Panc1 (cell line): ENCODE measurements at regions not wholly inside any gene's neighbourhood (a gene's known extent, or its start where the extent isn't known, plus 50 kb on each side); places are given as distances from the start of the nearest gene placed in this dataset.

Experiments used
- ATAC-seq: fragments of 200-7000 bp; cut with Tn5 transposase; 2 replicates; pipeline ENCODE4 v1.9.1; 2020; ENCODE audit warnings: mild to moderate bottlenecking, moderate library complexity
- BruUV-seq: library from RNA; stranded (reverse); fragments of 400-500 nt; replicated peaks from 2 replicates; lab custom pipeline; 2021; lab: Mats Ljungman, UMichigan
- CTCF ChIA-PET: fragments of 300-600 bp; sonication (Branson Sonifier 250); formaldehyde crosslinking; loops from one replicate; lab custom pipeline; 2022; ENCODE audit warnings: antibody characterized with exemption; lab: Charles Lee
- POLR2A ChIA-PET: fragments of 300-600 bp; sonication (Branson Sonifier 250); formaldehyde crosslinking; loops from one replicate; lab custom pipeline; 2022; ENCODE audit warnings: antibody characterized with exemption; lab: Charles Lee
- DNase-seq: peaks from one replicate; pipeline ENCODE4 v3.0.0-alpha.2; 2010; ENCODE audit warnings: low read depth, low spot score
- H3K27ac ChIP-seq: 2 replicates; pipeline ENCODE4 v1.5.1; 2011; ENCODE audit warnings: mild to moderate bottlenecking, low read length, inconsistent platforms
- H3K27me3 ChIP-seq: fragments of 200-500 bp; sonication (Bioruptor generic); 2 replicates; pipeline ENCODE4 v1.6.0; 2014; ENCODE audit warnings: low read length, inconsistent platforms; ENCODE audit not compliant: control insufficient read depth, insufficient read depth
- H3K36me3 ChIP-seq: fragments of 200-500 bp; sonication (Bioruptor generic); 2 replicates; pipeline ENCODE4 v1.5.1; 2014; ENCODE audit warnings: inconsistent platforms, mild to moderate bottlenecking, low read length, moderate library complexity; ENCODE audit not compliant: control insufficient read depth, insufficient read depth
- H3K4me1 ChIP-seq: 2 replicates; pipeline ENCODE4 v1.5.1; 2011; ENCODE audit warnings: inconsistent platforms, mild to moderate bottlenecking, low read length, moderate library complexity; ENCODE audit not compliant: control insufficient read depth, insufficient read depth
- H3K4me3 ChIP-seq, 2 experiments: 2 replicates each; pipeline ENCODE4 v1.5.1; 2011 to 2012; ENCODE audit warnings: low read depth in 2 of 2, low read length in 2 of 2, mild to moderate bottlenecking in 2 of 2, inconsistent platforms in 1 of 2, moderate library complexity in 1 of 2
- H3K9me3 ChIP-seq: fragments of 200-500 bp; sonication (Bioruptor generic); 2 replicates; pipeline ENCODE4 v1.5.1; 2014; ENCODE audit warnings: low read depth, mild to moderate bottlenecking, inconsistent platforms, low read length, moderate library complexity; ENCODE audit not compliant: control insufficient read depth, insufficient read depth
- CTCF ChIP-seq: fragments of 450-650 bp; IDR thresholded peaks from 2 replicates; pipeline ENCODE4 v1.5.1; 2017; ENCODE audit warnings: mild to moderate bottlenecking
- POLR2AphosphoS5 ChIP-seq: IDR thresholded peaks from 2 replicates; pipeline ENCODE4 v1.6.1; 2012; ENCODE audit warnings: mild to moderate bottlenecking, low read depth, low read length, moderate library complexity
- REST ChIP-seq, 2 experiments: IDR thresholded peaks; 2 replicates each; pipeline ENCODE4 v1.6.1; 2011 to 2012; ENCODE audit warnings: low read depth in 2 of 2, control low read depth in 1 of 2, low read length in 1 of 2, mild to moderate bottlenecking in 1 of 2, moderate library complexity in 1 of 2; ENCODE audit not compliant: insufficient read depth in 1 of 2
- SIN3A ChIP-seq: IDR thresholded peaks from 2 replicates; pipeline ENCODE4 v1.6.1; 2012; ENCODE audit warnings: low read depth, mild to moderate bottlenecking, low read length, moderate library complexity, borderline replicate concordance; ENCODE audit not compliant: insufficient read depth
- TCF7L2 ChIP-seq: IDR thresholded peaks from 2 replicates; pipeline ENCODE4 v1.6.1; 2011; ENCODE audit warnings: mild to moderate bottlenecking, low read depth, low read length, inconsistent platforms
- in situ Hi-C: cut with HindIII; loops from 2 replicates; pipeline ENCODE4 v1.10.0; 2016; ENCODE audit warnings: low sequenced_read_pairs, low pct_unique_long_range_greater_than_20kb
- intact Hi-C: fragments of 100-400 bp; cut with micrococcal nuclease; formaldehyde crosslinking; loops from one replicate; pipeline ENCODE4 v1.10.0; 2022; ENCODE audit not compliant: unreplicated experiment

- no peak overlapping the region for H3K27ac ChIP-seq
- no TSS peak for BruUV-seq
- in situ Hi-C loops, result no loop called here
- ATAC-seq, result no peak
- no peak for DNase-seq
- no peaks in the 10 kb centered on the region for H3K4me1 ChIP-seq
- CTCF ChIA-PET, result no interaction called here
- TF ChIP-seq SIN3A, result no peak
- TF ChIP-seq TCF7L2, result no peak
- H3K27me3 ChIP-seq, result no peaks in the 10 kb centered on the region
- H3K9me3 ChIP-seq, result no peaks in the 10 kb centered on the region
- no peaks in the 10 kb centered on the region for H3K36me3 ChIP-seq
- intact Hi-C loops, result no loop called here
- H3K4me3 ChIP-seq, result no peak overlapping the region
- POLR2A ChIA-PET, result no interaction called here
Observed at GRCh38 chr4:60502733-60503132, 697.4 kb upstream of the ADGRL3 start.

GRCh38 chr4:60506061-60506460, 694.1 kb upstream of the ADGRL3 start:
- H3K27me3 ChIP-seq, result no peaks in the 10 kb centered on the region
- no peaks in the 10 kb centered on the region for H3K36me3 ChIP-seq
- no peak overlapping the region for H3K27ac ChIP-seq
- intact Hi-C loops (no loop called here), in situ Hi-C loops (no loop called here)
- DNase-seq (no peak), ATAC-seq (no peak)
- H3K9me3 ChIP-seq, result no peaks in the 10 kb centered on the region
- ChIA-PET POLR2A (no interaction called here), CTCF (no interaction called here)
- no TSS peak for BruUV-seq
- H3K4me3 ChIP-seq, result no peak overlapping the region
- TF ChIP-seq POLR2AphosphoS5, result no peak
- TF ChIP-seq TCF7L2, result no peak
- no peak for TF ChIP-seq CTCF
- TF ChIP-seq REST (IDR thresholded peaks at IDR 0.05; ENCODE audit: insufficient read depth in 1 of 2, low read depth in 2 of 2, low read length in 1 of 2), result no peak
- TF ChIP-seq SIN3A, result no peak
- no peaks in the 10 kb centered on the region for H3K4me1 ChIP-seq

- no TSS peak for BruUV-seq
Observed at GRCh38 chr4:60522265-60522664, 677.9 kb upstream of the ADGRL3 start.

More at GRCh38 chr4:60522265-60522664, 677.9 kb upstream of the ADGRL3 start:
- in situ Hi-C loops, result no loop called here
- H3K27ac ChIP-seq, result no peak overlapping the region
- H3K4me3 ChIP-seq, result no peak overlapping the region
- DNase-seq (no peak), ATAC-seq (no peak)
- TF ChIP-seq TCF7L2, result no peak
- no peak for TF ChIP-seq CTCF
- TF ChIP-seq POLR2AphosphoS5, result no peak
- TF ChIP-seq REST (IDR thresholded peaks at IDR 0.05; ENCODE audit: insufficient read depth in 1 of 2, low read depth in 2 of 2, low read length in 1 of 2), result no peak
- no peak for TF ChIP-seq SIN3A
- no peaks in the 10 kb centered on the region for H3K4me1 ChIP-seq
- no peaks in the 10 kb centered on the region for H3K27me3 ChIP-seq
- POLR2A ChIA-PET, result no interaction called here
- no peaks in the 10 kb centered on the region for H3K36me3 ChIP-seq
- CTCF ChIA-PET, result no interaction called here
- H3K9me3 ChIP-seq, result no peaks in the 10 kb centered on the region
- intact Hi-C loops, result no loop called here
